A673 (cell line): ENCODE measurements at regions not wholly inside any gene's neighbourhood (a gene's known extent, or its start where the extent isn't known, plus 50 kb on each side); places are given as distances from the start of the nearest gene placed in this dataset.

ENCODE experiments used
- BruUV-seq: library from RNA; stranded (reverse); fragments of 400-500 nt; replicated peaks from 2 replicates; lab custom pipeline; 2021; lab: Mats Ljungman, UMichigan
- CTCF ChIA-PET: fragments of 300-600 bp; sonication (Branson Sonifier 250); formaldehyde crosslinking; loops from one replicate; lab custom pipeline; 2022; ENCODE audit warnings: antibody characterized with exemption; lab: Charles Lee
- POLR2A ChIA-PET: fragments of 300-600 bp; sonication (Branson Sonifier 250); formaldehyde crosslinking; loops from one replicate; lab custom pipeline; 2022; ENCODE audit warnings: antibody characterized with exemption; ENCODE audit not compliant: low non-redundant PET; lab: Charles Lee
- DNase-seq: peaks from one replicate; pipeline ENCODE4 v3.0.0-alpha.2; 2015; ENCODE audit warnings: low spot score
- H3K27ac ChIP-seq: fragments of 200-600 bp; sonication (generic); 2 replicates; pipeline ENCODE4 v1.5.1; 2016; ENCODE audit warnings: mixed run types, low read depth, mild to moderate bottlenecking, mixed read lengths, antibody characterized with exemption, low read length; ENCODE audit not compliant: poor library complexity, severe bottlenecking
- H3K27me3 ChIP-seq: fragments of 200-600 bp; sonication (generic); replicated peaks from 2 replicates; pipeline ENCODE4 v1.6.1; 2017; ENCODE audit warnings: mixed run types, low read depth, mild to moderate bottlenecking, mixed read lengths, antibody characterized with exemption, low read length; ENCODE audit not compliant: insufficient read depth, poor library complexity
- H3K36me3 ChIP-seq: fragments of 200-600 bp; sonication (generic); 2 replicates; pipeline ENCODE4 v1.6.1; 2016; ENCODE audit warnings: mixed run types, mild to moderate bottlenecking, mixed read lengths, antibody characterized with exemption, low read length; ENCODE audit not compliant: insufficient read depth, poor library complexity, severe bottlenecking
- H3K4me1 ChIP-seq: fragments of 200-600 bp; sonication (generic); 2 replicates; pipeline ENCODE4 v1.6.1; 2017; ENCODE audit warnings: mixed run types, mild to moderate bottlenecking, mixed read lengths, antibody characterized with exemption, low read length; ENCODE audit not compliant: insufficient read depth, poor library complexity, severe bottlenecking
- H3K4me3 ChIP-seq: fragments of 200-600 bp; sonication (generic); 2 replicates; pipeline ENCODE4 v1.5.1; 2016; ENCODE audit warnings: low read depth, mixed run types, mild to moderate bottlenecking, mixed read lengths, low read length; ENCODE audit not compliant: poor library complexity, severe bottlenecking
- H3K9me3 ChIP-seq: fragments of 200-600 bp; sonication (generic); 2 replicates; pipeline ENCODE4 v1.6.1; 2016; ENCODE audit warnings: mixed run types, low read depth, mild to moderate bottlenecking, mixed read lengths, antibody characterized with exemption, low read length; ENCODE audit not compliant: poor library complexity, severe bottlenecking
- CTCF ChIP-seq: fragments of 300-800, 200-600 bp; sonication (generic); conservative IDR thresholded peaks from 2 replicates; pipeline ENCODE4 v1.5.1; 2017; ENCODE audit warnings: low read depth, mild to moderate bottlenecking, antibody characterized with exemption, low read length, moderate library complexity, mixed read lengths
- EZH2 ChIP-seq: fragments of 200-600 bp; sonication (generic); IDR thresholded peaks from 2 replicates; pipeline ENCODE4 v1.6.1; 2017; ENCODE audit warnings: borderline replicate concordance, low read depth, mild to moderate bottlenecking, mixed read lengths, antibody characterized with exemption, low read length; ENCODE audit not compliant: poor library complexity, severe bottlenecking
- intact Hi-C: fragments of 100-400 bp; cut with micrococcal nuclease; formaldehyde crosslinking; loops from one replicate; pipeline ENCODE4 v1.10.0; 2022; ENCODE audit not compliant: unreplicated experiment

GRCh38 chr1:181383695-181384094, 99.6 kb upstream of the CACNA1E start:
- Histone ChIP-seq H3K36me3 (no peaks in the 10 kb centered on the region), H3K9me3 (no peaks in the 10 kb centered on the region), H3K4me1 (no peaks in the 10 kb centered on the region), H3K4me3 (no peak overlapping the region), H3K27me3 (peaks cover 4% of the 10 kb centered on the region), H3K27ac (no peak overlapping the region)
- intact Hi-C loops = no loop called here
- no TSS peak for BruUV-seq
- TF ChIP-seq EZH2 = no peak
- TF ChIP-seq CTCF = no peak
- no peak for DNase-seq
- CTCF ChIA-PET = no interaction called here
- POLR2A ChIA-PET = no interaction called here

- Histone ChIP-seq H3K27me3 (peaks cover 14% of the 10 kb centered on the region), H3K9me3 (no peaks in the 10 kb centered on the region), H3K36me3 (no peaks in the 10 kb centered on the region), H3K4me1 (no peaks in the 10 kb centered on the region), H3K27ac (no peak overlapping the region), H3K4me3 (no peak overlapping the region)
- no peak for DNase-seq
- BruUV-seq = no TSS peak
- CTCF ChIA-PET = no interaction called here
- TF ChIP-seq CTCF = no peak
- intact Hi-C loops = no loop called here
- POLR2A ChIA-PET = no interaction called here
Measured at GRCh38 chr1:181386340-181386739, 97.0 kb upstream of the CACNA1E start.

- BruUV-seq = no TSS peak
- no peak for DNase-seq
- ChIA-PET CTCF (no interaction called here), POLR2A (no interaction called here)
- no peak overlapping the region for H3K27ac ChIP-seq
- H3K27me3 ChIP-seq = peaks cover 14% of the 10 kb centered on the region
- no peaks in the 10 kb centered on the region for H3K4me1 ChIP-seq
- no peak overlapping the region for H3K4me3 ChIP-seq
- TF ChIP-seq CTCF = no peak
- TF ChIP-seq EZH2 = no peak
- intact Hi-C loops = no loop called here
- H3K36me3 ChIP-seq = no peaks in the 10 kb centered on the region
- no peaks in the 10 kb centered on the region for H3K9me3 ChIP-seq
Measured at GRCh38 chr1:181386951-181387350, 96.4 kb upstream of the CACNA1E start.
